ENCODE measurements at regions not wholly inside any gene's neighbourhood (a gene's known extent, or its start where the extent isn't known, plus 50 kb on each side); places are given as distances from the start of the nearest gene placed in this dataset.

DNA sequence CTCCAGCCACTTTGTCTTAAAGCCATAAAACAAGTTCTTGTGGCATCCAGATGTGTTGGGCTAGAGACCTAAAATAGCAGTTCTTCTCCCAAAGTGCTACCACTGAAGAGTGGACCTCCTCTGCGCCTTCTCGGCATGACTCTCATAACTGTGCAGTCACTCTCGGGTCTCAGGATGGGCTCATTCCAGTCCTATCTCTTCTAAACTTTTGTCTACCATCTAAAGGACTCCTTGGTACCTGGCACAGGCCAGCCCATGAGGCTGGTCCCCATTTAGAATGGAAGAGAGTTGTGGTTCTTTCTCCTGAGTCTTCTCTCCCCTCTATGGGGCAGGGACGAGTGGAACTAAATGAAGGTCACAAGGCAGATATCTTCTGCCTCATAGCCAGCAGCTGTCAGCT lies 272.0 kb upstream of the TMTC4 start:
- Histone ChIP-seq H3K23ac (ENCODE audit: low read length) (no peak overlapping the region), H3K4me2 (ENCODE audit: low read length) (no peak overlapping the region), H3K4me3 (ENCODE audit: low read length) (no peak overlapping the region), H3K27ac (ENCODE audit: low read depth, low read length) (no peak overlapping the region), H3K36me3 (ENCODE audit: control insufficient read depth, insufficient read depth, low read length) (no peaks in the 10 kb centered on the region), H4K8ac (ENCODE audit: low read depth, low read length) (no peak overlapping the region), H2BK15ac (replicated peaks; ENCODE audit: low read depth) (no peak overlapping the region), H2BK120ac (ENCODE audit: low read depth, low read length) (no peak overlapping the region), H3K4me1 (ENCODE audit: control insufficient read depth, low read depth, low read length) (no peaks in the 10 kb centered on the region), H3K56ac (ENCODE audit: low read length) (no peak overlapping the region), H2AK5ac (ENCODE audit: low read length) (no peak overlapping the region), H3K79me2 (ENCODE audit: control insufficient read depth, insufficient read depth, low read length) (no peaks in the 10 kb centered on the region), H4K5ac (ENCODE audit: low read length) (no peak overlapping the region), H2BK5ac (ENCODE audit: low read length) (no peak overlapping the region), H3K9ac (ENCODE audit: low read length) (no peak overlapping the region), H3K27me3 (ENCODE audit: insufficient read depth, low read length, poor library complexity) (no peaks in the 10 kb centered on the region), H3K18ac (ENCODE audit: low read length) (no peak overlapping the region), H3K4ac (ENCODE audit: low read depth, low read length) (no peak overlapping the region), H3K79me1 (ENCODE audit: low read length) (no peaks in the 10 kb centered on the region)
- no peak for DNase-seq
- WGBS (ENCODE audit: extremely low coverage, insufficient coverage, low lambda C conversion rate), result no CpG with 5 or more reads among the region's 4 CpGs

DNA sequence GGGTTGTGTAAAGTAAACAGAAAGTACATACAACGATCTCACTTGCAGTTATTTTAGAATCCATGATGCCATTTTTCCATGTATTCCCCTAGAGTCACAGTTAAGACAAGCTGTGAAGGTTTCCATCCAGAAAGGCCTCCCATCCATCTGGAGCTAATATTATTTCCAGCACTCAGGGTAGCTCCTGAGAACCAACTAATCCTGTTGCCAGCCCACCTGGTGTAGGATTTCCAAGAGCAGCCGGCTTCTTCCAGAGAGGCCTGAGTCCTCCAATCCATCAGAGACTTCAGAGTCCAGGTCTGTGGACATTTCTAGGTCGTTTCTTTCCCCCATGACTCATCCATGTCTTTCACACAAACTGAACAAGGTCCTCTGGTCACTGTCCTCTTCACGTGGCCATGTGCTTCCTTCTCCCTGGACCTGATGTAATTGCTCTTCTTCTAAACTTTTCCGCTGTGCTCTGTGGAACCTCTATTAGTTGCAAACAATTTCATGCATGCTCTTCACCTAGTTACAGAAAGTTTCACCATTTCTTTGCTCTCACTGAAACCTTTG lies 270.3 kb upstream of the TMTC4 start:
- WGBS (ENCODE audit: extremely low coverage, insufficient coverage, low lambda C conversion rate), result no CpG with 5 or more reads among the region's 5 CpGs
- H2BK120ac ChIP-seq (ENCODE audit: low read depth, low read length), result no peak overlapping the region
- no peak overlapping the region for H4K8ac ChIP-seq (ENCODE audit: low read depth, low read length)
- no peak overlapping the region for H3K9ac ChIP-seq (ENCODE audit: low read length)
- H3K56ac ChIP-seq (ENCODE audit: low read length), result no peak overlapping the region
- H2BK5ac ChIP-seq (ENCODE audit: low read length), result no peak overlapping the region
- DNase-seq, result no peak
- no peak overlapping the region for H2BK15ac ChIP-seq (replicated peaks; ENCODE audit: low read depth)
- H3K27ac ChIP-seq (ENCODE audit: low read depth, low read length), result no peak overlapping the region
- H3K23ac ChIP-seq (ENCODE audit: low read length), result no peak overlapping the region
- no peaks in the 10 kb centered on the region for H3K79me1 ChIP-seq (ENCODE audit: low read length)
- no peak overlapping the region for H3K4ac ChIP-seq (ENCODE audit: low read depth, low read length)
- no peak overlapping the region for H3K18ac ChIP-seq (ENCODE audit: low read length)
- H3K27me3 ChIP-seq (ENCODE audit: insufficient read depth, low read length, poor library complexity), result no peaks in the 10 kb centered on the region
- no peaks in the 10 kb centered on the region for H3K79me2 ChIP-seq (ENCODE audit: control insufficient read depth, insufficient read depth, low read length)
- no peaks in the 10 kb centered on the region for H3K4me1 ChIP-seq (ENCODE audit: control insufficient read depth, low read depth, low read length)
- H2AK5ac ChIP-seq (ENCODE audit: low read length), result no peak overlapping the region
- no peak overlapping the region for H3K4me3 ChIP-seq (ENCODE audit: low read length)
- no peak overlapping the region for H3K4me2 ChIP-seq (ENCODE audit: low read length)
- no peak overlapping the region for H4K5ac ChIP-seq (ENCODE audit: low read length)
- no peaks in the 10 kb centered on the region for H3K36me3 ChIP-seq (ENCODE audit: control insufficient read depth, insufficient read depth, low read length)

DNA sequence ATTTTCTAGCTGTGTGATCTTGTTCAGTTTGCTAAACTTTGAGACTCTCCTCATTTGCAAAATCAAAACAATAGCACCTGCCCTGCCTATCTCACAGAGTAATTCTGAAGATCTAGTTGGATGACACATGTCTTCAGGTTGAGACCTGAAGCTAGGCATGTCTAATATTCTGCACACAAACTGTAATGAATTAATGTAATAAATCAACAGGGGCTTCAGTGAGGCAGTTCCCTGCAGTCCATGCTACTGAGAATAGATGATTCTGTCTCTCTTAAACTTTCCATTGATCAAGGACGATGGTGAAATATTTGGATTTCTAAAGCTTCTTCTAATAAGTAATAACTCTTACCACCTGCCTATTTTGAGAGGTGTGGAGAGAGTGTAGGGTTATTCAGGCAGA lies 268.1 kb upstream of the TMTC4 start:
- Histone ChIP-seq H2AK5ac (ENCODE audit: low read length) (no peak overlapping the region), H3K79me2 (ENCODE audit: control insufficient read depth, insufficient read depth, low read length) (no peaks in the 10 kb centered on the region), H3K4ac (ENCODE audit: low read depth, low read length) (no peak overlapping the region), H3K36me3 (ENCODE audit: control insufficient read depth, insufficient read depth, low read length) (no peaks in the 10 kb centered on the region), H2BK120ac (ENCODE audit: low read depth, low read length) (no peak overlapping the region), H2BK5ac (ENCODE audit: low read length) (no peak overlapping the region), H3K4me2 (ENCODE audit: low read length) (no peak overlapping the region), H3K18ac (ENCODE audit: low read length) (no peak overlapping the region), H3K23ac (ENCODE audit: low read length) (no peak overlapping the region), H4K8ac (ENCODE audit: low read depth, low read length) (no peak overlapping the region), H4K5ac (ENCODE audit: low read length) (no peak overlapping the region), H2BK15ac (replicated peaks; ENCODE audit: low read depth) (no peak overlapping the region), H3K9ac (ENCODE audit: low read length) (no peak overlapping the region), H3K4me1 (ENCODE audit: control insufficient read depth, low read depth, low read length) (no peaks in the 10 kb centered on the region), H3K56ac (ENCODE audit: low read length) (no peak overlapping the region), H3K27ac (ENCODE audit: low read depth, low read length) (no peak overlapping the region), H3K27me3 (ENCODE audit: insufficient read depth, low read length, poor library complexity) (no peaks in the 10 kb centered on the region), H3K4me3 (ENCODE audit: low read length) (no peak overlapping the region), H3K79me1 (ENCODE audit: low read length) (no peaks in the 10 kb centered on the region)
- no CpG with 5 or more reads among the region's 1 CpG for whole genome bisulfite sequencing (ENCODE audit: extremely low coverage, insufficient coverage, low lambda C conversion rate)
- no peak for DNase-seq

DNA sequence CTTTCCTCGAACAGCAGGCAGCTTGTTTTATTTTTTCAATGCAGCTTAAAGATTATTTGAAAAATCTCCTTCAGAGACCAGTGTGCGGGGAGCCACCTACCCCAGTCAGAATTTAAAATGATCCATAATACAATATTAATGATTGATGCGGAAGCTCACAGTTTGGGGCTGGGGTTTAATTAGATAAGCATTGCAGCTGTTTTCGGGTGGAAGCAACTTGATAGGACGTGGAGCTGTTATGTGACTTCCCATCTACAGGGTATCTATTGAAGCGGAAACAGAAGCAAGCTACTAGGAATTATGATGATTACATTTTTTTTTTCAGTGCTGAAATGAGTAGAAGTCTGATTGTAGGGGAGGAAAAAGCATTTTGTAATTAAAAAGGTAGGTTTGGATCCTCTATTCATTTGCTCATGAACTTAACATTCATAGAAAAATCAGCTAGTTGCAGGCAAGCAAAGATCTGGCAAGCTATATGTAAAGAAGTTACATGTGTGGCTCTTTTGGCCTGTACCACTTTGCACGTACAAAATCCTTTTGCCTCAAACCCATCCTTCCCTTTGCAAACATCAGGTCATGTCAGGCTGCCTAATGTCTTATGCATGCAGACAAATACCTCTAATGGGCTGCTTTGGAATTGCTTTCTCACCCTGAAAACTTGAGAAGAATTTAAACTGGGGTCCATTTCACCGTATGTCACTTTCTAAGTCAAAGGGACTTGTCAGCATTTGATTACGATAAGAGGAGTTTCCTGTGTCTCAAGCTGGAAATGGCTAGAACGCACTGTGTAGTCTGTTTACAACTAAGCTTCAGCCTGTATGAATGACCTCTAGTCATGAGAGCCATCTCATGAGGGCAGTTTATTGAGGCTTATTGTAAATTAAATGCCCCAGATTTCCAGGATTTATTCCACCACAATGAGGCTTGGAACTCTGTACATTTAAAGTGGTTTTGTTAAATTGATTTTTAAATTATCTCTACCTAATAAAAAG lies 267.1 kb upstream of the TMTC4 start:
- Histone ChIP-seq H3K4me2 (ENCODE audit: low read length) (no peak overlapping the region), H3K23ac (ENCODE audit: low read length) (no peak overlapping the region), H3K79me2 (ENCODE audit: control insufficient read depth, insufficient read depth, low read length) (no peaks in the 10 kb centered on the region), H3K27me3 (ENCODE audit: insufficient read depth, low read length, poor library complexity) (no peaks in the 10 kb centered on the region), H2AK5ac (ENCODE audit: low read length) (no peak overlapping the region), H2BK120ac (ENCODE audit: low read depth, low read length) (no peak overlapping the region), H2BK5ac (ENCODE audit: low read length) (no peak overlapping the region), H3K9ac (ENCODE audit: low read length) (no peak overlapping the region), H3K4ac (ENCODE audit: low read depth, low read length) (no peak overlapping the region), H3K4me1 (ENCODE audit: control insufficient read depth, low read depth, low read length) (no peaks in the 10 kb centered on the region), H3K4me3 (ENCODE audit: low read length) (no peak overlapping the region), H3K18ac (ENCODE audit: low read length) (no peak overlapping the region), H3K27ac (ENCODE audit: low read depth, low read length) (no peak overlapping the region), H3K36me3 (ENCODE audit: control insufficient read depth, insufficient read depth, low read length) (no peaks in the 10 kb centered on the region), H4K5ac (ENCODE audit: low read length) (no peak overlapping the region), H3K79me1 (ENCODE audit: low read length) (no peaks in the 10 kb centered on the region), H3K56ac (ENCODE audit: low read length) (no peak overlapping the region), H2BK15ac (replicated peaks; ENCODE audit: low read depth) (no peak overlapping the region), H4K8ac (ENCODE audit: low read depth, low read length) (no peak overlapping the region)
- peak; percentile 50 for DNase-seq
- no CpG with 5 or more reads among the region's 10 CpGs for WGBS (ENCODE audit: extremely low coverage, insufficient coverage, low lambda C conversion rate)

DNA sequence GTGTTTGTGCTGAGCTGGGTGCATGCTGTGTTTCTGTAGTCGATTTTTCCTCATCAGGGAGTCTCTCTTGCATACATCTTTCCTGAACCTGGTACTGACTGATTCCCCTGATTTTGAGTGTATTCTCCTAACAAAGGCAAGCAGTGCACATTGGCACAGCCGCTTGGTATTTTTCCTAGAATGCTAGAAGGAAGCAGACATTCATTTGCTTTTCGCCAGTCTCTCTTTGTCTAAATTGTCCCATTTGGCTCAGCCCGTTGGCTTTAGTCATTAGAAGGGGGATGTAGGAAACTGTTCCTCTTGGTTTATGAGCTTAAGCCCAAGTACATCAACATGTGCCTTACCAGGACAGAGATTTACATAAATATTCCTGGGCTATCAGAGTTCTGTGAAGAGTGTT lies 266.1 kb upstream of the TMTC4 start:
- no CpG with 5 or more reads among the region's 4 CpGs for WGBS (ENCODE audit: extremely low coverage, insufficient coverage, low lambda C conversion rate)
- H3K4me3 ChIP-seq (ENCODE audit: low read length), result no peak overlapping the region
- H3K27ac ChIP-seq (ENCODE audit: low read depth, low read length), result no peak overlapping the region
- H3K9ac ChIP-seq (ENCODE audit: low read length), result no peak overlapping the region
- no peak overlapping the region for H3K23ac ChIP-seq (ENCODE audit: low read length)
- no peak overlapping the region for H2BK15ac ChIP-seq (replicated peaks; ENCODE audit: low read depth)
- H3K79me1 ChIP-seq (ENCODE audit: low read length), result no peaks in the 10 kb centered on the region
- H3K18ac ChIP-seq (ENCODE audit: low read length), result no peak overlapping the region
- no peak overlapping the region for H2AK5ac ChIP-seq (ENCODE audit: low read length)
- no peak overlapping the region for H3K4ac ChIP-seq (ENCODE audit: low read depth, low read length)
- no peak overlapping the region for H2BK120ac ChIP-seq (ENCODE audit: low read depth, low read length)
- H3K4me2 ChIP-seq (ENCODE audit: low read length), result no peak overlapping the region
- H2BK5ac ChIP-seq (ENCODE audit: low read length), result no peak overlapping the region
- no peak overlapping the region for H3K56ac ChIP-seq (ENCODE audit: low read length)
- no peaks in the 10 kb centered on the region for H3K27me3 ChIP-seq (ENCODE audit: insufficient read depth, low read length, poor library complexity)
- no peak for DNase-seq
- H4K5ac ChIP-seq (ENCODE audit: low read length), result no peak overlapping the region
- no peaks in the 10 kb centered on the region for H3K36me3 ChIP-seq (ENCODE audit: control insufficient read depth, insufficient read depth, low read length)
- no peaks in the 10 kb centered on the region for H3K79me2 ChIP-seq (ENCODE audit: control insufficient read depth, insufficient read depth, low read length)
- H3K4me1 ChIP-seq (ENCODE audit: control insufficient read depth, low read depth, low read length), result no peaks in the 10 kb centered on the region
- no peak overlapping the region for H4K8ac ChIP-seq (ENCODE audit: low read depth, low read length)

All from mesendoderm (in vitro differentiated cells).